ENCODE measurements at regions not wholly inside any gene's neighbourhood (a gene's known extent, or its start where the extent isn't known, plus 50 kb on each side); places are given as distances from the start of the nearest gene placed in this dataset.

DNA sequence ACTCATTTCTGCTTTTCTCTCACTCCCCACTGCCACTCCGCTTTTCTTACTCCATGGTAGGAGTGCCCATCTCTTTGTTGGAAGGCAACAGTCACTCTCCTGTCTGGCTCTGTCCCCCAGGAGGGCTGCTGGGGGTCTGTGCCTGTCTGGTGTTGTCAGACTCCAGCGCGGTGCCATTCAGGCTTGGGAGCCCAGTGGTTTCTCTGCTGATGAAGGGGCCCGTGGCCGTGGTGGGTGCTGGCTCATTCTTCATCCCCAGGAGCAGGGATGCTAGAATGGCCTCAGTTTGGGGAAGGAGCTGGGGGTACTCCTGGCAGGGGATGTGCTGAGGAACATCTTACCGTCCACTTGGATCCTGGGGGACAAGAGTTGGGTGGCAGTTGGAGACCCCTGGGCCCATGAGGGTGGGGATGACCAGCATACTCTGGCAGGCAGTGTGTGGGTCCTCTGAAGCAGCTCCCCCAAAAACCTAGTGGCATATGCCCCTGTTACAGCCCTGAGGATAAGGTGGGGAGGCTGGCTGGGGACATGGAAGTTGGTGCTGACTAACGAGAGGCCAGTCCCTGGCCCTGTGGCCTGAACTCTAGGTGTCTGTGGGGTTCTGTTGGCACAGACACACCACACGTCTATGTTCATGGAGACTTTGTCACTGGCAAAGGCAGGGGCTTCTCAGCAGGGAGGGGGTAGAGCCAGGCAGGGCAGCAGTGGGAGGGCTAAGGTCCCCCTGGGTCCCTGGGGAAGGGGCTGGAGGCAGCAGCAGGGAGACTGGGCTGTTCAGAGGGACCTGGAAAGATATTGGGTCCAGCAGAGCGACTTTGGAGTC, 102.8 kb upstream of the RET start:
- TF ChIP-seq, protein P1, sequence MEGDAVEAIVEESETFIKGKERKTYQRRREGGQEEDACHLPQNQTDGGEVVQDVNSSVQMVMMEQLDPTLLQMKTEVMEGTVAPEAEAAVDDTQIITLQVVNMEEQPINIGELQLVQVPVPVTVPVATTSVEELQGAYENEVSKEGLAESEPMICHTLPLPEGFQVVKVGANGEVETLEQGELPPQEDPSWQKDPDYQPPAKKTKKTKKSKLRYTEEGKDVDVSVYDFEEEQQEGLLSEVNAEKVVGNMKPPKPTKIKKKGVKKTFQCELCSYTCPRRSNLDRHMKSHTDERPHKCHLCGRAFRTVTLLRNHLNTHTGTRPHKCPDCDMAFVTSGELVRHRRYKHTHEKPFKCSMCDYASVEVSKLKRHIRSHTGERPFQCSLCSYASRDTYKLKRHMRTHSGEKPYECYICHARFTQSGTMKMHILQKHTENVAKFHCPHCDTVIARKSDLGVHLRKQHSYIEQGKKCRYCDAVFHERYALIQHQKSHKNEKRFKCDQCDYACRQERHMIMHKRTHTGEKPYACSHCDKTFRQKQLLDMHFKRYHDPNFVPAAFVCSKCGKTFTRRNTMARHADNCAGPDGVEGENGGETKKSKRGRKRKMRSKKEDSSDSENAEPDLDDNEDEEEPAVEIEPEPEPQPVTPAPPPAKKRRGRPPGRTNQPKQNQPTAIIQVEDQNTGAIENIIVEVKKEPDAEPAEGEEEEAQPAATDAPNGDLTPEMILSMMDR (IDR thresholded peaks at IDR 0.05): no peak
- no peak for TF ChIP-seq POLR2A (IDR thresholded peaks at IDR 0.05)
